Kidney capillary endothelial cell (primary cell): ENCODE measurements at regions not wholly inside any gene's neighbourhood (a gene's known extent, or its start where the extent isn't known, plus 50 kb on each side); places are given as distances from the start of the nearest gene placed in this dataset.

Source experiments
- DNase-seq: peaks from one replicate; pipeline ENCODE4 v3.0.0-alpha.2; 2018; ENCODE audit warnings: low spot score

DNA sequence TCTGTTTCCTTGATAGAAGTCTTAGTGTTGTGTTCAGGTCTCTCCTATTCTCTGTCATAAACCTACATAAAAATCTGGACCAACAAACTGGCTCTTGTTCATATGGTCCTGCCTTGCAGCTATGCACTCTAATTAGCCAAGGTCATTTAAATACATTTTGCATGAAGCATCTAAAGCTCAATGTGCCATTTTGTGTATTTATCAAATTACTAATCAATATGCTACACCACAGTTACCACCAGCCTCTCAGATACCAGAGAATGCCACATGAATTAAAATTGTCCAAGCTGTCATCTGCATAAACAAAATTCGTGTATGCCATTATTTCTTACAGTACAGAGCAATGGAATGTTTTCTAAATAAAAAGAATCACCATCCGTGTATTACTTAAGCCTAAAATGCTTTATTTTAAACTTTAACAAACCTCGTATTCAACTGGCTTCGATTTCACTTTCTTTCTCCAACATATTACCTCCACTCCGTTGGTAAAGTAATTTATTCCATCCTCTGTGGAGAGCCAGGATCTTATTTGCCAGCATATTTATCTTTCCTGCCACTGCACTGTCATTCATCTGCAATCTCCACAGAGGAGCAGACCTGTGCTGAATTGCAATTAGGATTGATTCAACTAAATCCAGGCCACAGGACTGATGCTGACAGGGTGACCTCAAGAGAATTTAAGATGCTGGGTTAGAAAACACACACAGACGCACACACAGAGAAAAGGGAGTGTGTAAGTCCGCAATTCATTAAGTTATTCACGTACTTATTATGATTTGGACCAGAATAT, 284.1 kb upstream of the FOXG1 start:
- no peak for DNase-seq

DNA sequence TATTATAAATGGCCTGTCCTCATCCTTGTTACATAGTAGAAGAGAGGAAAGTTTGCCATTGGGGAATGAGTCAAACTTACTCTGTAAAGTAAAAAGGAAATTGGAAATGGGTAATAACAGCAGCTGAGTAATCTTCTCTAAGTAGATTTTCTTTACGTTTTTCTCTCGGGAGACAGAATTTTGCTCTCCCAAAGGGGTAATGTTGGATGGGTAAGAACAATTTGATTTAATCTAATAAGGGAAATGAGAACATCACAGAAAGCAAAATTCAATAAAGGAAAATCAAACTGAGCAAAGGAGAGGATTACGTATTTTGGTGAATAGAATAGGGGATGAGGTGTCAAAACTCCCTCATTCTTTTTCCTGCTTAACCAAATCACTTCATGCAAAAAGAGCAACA, 283.1 kb upstream of the FOXG1 start:
- no peak for DNase-seq

DNA sequence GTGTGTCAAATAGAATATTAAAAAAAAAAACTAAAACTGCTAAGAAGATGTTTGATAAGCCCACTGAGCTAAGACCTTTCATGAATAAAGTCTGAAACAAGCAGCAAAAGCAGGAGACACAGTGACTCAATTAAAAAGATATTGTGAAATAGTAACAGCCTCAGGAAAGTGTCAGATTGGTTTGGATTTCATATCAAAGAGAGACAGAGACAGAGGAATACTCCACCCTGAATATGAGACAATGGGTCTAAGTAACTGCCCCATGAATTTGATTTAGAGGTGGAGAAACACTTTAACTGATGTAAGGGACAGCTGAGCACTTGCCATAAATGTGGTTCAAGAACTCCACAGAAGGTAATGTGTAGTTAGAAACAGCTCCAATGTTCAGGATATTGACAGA, 277.9 kb upstream of the FOXG1 start:
- DNase-seq: no peak

DNA sequence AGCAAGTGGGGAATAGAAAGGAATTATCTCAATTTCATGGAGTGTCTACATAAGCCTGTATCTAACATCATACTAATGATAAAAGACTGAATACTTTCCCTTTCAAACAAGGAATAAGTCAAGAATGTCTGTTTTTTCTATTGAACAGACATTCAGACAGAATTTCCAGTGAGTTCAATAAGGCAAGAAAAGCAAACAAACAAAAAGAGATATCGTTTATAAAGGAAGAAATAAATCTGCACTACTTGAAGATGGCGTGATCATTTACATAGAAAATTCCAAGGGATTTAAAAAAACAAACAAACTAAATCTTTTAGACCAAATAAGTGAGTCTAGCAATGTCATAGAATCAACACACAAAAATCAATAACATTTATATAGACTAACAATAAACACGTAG, 273.1 kb upstream of the FOXG1 start:
- no peak for DNase-seq

DNA sequence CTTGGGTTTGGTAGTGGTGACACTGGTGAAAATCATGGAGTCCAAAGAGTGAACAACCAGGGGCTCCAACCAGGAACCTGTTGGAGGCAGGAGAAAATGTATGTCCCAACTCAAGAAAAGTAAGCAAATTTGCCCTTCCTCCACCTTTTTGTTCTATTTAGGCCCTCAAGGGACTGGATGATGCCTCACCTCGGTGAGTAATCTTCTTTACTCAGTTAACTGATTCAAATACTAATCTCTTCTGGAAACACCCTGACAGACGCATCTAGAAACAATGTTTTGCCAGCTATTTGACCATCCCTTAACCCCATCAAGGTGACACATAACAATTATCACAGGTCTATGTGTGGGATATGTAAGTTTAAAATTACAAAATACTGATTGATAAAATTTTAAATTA, 272.4 kb upstream of the FOXG1 start:
- no peak for DNase-seq

DNA sequence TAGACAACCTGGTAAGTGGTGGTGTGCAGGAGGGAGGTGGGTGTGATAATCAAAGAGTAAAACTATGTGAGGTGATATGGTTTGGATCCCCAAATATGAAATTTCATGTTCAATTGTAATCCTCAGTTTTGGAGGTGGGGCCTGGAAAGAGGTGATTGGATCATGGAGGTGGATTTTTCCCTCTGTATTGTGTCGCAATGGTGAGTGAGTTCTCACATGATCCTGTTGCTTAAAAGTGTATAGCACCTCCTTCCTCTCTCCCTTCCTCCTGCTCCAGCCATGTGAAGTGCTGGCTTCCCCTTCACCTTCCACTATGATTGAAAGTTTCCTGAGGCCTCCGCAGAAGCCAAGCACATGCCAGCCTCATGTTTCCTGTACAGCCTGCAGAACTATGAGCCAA, 270.2 kb upstream of the FOXG1 start:
- DNase-seq: no peak

DNA sequence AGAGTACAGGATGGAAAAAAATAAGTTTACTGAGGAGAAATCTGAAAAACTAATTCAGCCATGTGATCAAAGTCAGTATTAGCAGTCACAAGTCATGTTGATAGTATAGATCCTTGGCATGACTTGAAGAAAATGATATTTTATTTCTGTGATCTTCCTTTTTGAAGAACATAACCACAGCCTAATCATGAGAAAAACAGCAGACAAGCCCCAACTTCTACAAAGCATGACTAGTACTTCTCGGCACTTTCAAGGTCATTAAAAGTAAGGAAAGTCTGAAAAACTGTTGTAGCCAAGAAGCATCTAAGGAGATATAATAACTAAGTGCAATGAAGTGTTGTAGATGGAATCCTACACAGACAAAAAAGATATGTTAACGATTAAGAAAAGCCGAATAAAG, 264.1 kb upstream of the FOXG1 start:
- DNase-seq: no peak

DNA sequence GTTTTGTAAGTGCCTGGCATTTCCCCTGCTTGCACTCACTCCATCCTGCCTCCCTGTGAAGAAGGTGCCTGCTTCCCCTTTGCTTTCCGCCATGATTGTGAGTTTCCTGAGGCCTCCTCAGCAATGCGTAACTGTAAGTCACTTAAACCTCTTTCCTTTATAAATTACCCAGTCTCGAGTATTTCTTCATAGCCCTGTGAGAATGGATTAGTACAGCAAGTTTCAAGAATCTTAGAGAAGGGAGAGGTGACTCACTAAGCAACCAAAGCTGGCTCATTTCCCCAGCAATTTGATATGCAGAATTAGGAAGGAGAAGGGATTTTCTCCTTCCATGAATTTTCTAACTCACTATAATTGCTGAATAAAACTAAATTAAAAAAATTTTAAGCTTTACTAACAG, 251.0 kb upstream of the FOXG1 start:
- no peak for DNase-seq

DNA sequence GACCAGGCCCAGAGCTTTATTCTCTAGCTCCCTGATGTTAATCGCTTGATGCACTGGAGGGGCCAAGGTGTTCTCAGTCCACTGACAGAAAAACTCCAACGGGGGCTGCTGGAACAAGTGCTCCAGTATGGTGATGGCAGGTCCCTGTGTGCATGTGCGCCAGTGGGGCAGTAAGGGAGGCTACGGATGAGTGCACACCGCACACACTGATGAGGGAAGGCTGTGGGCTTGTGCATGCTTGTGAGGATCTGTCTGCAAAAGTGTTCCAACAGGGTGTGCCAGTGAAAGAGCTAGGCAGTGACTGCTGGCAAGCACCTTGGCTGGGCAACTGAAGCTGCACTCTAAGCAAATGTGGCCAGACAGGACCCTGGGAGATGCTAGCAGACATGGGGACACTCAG, 229.7 kb upstream of the FOXG1 start:
- no peak for DNase-seq

DNA sequence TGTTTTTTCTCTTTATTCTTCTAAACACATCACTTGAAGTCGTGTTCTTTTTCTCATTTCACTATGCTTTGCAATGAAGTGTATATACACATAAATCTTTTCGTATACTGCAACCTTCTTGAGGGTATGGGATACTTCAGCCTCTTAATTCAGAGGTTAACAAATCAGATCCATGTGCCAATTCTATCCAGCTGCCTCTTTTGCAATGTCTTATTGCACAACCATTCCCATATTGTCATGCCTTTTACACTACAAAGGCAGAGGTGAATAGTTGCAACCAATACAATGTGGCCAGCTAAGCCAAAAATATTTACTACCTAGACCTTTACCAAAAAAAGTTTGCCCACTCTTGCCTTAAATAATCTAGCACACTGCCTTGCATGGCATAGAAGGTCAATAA, 224.5 kb upstream of the FOXG1 start:
- no peak for DNase-seq

DNA sequence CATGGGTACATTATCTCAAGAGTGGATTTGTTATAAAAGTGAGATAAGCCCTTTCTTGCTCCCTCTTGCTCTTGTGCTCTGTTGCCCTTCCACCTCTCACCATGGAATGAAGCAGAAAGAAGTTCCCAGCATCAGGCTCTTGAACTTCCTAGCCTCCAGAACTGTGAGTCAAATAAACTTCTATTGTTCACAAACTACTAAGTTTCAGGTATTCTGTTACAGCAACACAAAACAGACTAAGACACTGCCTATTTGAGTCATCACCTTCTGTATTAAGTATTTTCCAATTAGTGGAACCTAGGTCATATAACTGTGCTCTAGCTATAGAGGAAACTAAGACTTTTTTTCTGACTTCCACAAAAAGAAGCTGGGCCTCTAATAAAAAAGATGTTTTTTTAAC, 201.2 kb upstream of the FOXG1 start:
- no peak for DNase-seq

DNA sequence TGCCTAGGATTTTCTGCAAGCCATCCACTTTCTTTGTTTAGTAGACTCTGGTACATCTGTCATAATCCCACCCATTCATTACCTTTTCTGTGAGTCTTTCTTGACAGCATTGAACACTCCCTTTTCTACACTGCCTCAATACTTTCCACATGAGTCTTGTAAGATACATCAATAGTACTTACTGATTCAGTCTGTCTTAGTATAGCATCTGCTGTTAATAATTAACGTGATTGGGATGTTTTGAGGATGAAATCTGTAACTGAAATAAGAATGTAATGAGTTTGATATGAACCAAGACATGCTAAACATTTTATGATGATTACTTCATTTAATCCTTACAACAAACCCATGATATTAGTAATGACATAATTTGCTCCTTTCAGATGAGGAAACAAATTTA, 196.2 kb upstream of the FOXG1 start:
- DNase-seq: no peak

DNA sequence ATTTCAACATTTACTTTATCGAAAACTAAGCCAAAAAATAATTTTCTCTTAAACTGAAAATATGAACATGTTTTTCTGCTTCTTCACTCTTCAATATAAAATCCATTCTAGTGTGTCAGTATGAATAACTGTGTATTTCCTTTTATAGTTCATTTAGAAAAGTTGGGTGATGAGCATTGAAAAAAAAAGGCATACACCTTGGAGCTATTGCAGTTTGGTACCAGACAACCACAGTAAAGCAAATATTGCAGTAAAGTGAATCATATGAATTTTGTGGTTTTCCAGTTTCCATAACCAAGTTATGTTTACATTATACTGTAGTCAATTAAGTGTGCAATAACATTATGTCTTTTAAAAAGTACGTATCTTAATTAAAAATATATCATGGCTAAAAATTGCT, 195.0 kb upstream of the FOXG1 start:
- DNase-seq: no peak

DNA sequence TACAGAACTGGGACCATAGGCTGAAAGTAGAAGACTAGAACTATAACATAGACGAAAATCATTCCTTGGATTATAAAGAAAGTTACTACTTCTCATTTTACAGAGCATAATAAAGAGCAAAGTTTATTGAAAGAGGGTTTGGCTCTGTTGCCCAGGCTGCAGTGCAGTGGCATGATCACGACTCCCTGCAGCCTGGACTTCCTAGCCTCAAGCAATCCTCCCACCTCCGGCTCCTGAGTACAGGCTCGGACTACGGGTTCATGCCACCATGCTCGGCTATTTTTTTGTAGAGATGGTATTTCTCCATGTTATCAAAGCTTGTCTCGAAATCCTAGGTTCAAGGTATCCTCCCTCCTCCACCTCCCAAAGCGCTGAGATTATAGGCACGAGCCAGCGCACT, 190.1 kb upstream of the FOXG1 start:
- DNase-seq: no peak

DNA sequence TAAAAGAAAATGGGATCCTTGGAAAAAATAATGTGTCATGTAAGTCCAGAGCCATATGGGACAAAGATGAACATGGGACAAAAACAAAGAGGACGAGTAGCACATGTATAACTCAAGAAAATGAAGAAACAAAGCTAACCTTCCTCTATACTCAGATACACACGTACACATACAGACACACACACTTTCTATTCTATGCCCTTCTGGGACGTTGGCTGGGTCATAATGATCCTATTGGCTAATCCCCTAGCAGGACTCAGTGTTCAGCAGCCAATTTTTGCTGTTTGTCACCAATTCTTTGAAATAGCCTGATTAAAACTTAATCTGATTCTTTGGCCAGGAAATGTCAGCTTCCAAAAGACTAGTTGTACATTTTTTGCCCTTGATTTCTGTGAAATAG, 189.4 kb upstream of the FOXG1 start:
- DNase-seq: no peak

DNA sequence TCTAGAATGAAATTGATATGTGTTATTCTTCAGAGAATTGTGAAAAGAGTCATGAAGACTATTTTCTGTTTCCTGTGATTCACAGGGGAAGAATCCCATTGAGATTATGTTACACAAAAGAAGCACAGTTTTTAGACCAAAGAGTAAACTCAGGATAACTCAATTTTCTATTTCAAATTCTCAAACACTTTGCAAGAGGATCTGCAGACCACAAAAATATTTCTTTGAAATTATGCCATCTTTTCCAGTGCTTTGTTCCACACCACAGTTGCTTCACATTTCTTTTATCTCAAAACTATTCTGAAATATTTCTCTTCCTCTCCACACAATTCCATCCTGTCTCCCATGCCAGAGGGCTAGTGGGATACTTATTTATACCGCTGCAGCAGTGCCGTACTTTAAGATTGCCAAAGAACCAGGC, 188.9 kb upstream of the FOXG1 start:
- no peak for DNase-seq

DNA sequence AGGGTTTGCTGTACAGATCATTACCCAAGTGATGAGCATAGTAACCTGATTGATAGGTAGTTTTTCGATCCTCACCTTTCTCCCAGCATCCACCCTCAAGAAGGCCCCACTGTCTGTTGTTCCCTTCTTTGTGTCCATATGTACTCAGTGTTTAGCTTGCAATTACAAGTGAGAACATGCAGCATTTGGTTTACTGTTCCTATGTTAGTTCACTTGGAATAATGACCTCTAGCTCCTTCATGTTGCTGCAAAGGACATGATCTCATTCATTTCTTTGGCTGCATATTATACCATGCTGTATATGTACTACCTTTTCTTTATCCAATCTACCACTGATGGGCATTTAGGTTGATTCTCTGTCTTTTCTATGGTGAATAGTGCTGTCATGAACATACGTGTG, 181.6 kb upstream of the FOXG1 start:
- DNase-seq: no peak

DNA sequence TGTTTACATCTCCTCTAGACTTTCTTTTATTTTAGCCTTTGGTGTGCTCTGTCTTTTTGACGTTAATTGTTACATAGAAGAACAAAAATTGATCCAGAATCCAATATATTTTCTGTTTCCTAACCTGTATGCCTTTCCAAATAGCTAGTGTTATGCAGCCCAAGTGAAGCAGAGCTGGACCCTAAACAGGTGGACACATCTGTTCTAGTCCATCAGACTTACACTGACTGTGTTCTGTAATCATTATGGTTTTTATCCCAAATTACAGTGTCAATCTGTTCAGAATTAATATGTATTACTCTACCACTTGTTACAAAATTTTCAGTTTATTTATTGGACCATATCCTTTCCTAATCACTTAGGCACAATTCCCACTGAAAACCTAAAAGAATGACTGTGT, 176.8 kb upstream of the FOXG1 start:
- no peak for DNase-seq

DNA sequence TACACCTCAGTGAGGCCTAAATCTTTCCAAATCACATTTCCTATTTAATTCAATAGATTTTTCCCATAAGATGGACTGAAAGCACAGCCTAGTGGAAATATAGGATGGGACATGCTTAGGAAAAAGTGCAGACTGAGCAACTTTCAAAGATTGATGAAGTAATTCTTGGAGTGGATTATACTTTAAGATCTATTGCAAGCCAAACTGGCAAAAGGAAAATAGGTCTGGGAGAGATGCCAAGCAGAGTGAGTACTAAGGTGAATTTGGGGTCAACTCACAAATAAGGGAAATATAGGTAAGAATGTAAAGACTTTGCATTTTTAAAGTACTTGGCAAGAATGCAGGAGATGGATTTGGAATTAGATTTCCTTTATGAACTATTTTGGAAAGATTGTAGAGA, 170.2 kb upstream of the FOXG1 start:
- no peak for DNase-seq

DNA sequence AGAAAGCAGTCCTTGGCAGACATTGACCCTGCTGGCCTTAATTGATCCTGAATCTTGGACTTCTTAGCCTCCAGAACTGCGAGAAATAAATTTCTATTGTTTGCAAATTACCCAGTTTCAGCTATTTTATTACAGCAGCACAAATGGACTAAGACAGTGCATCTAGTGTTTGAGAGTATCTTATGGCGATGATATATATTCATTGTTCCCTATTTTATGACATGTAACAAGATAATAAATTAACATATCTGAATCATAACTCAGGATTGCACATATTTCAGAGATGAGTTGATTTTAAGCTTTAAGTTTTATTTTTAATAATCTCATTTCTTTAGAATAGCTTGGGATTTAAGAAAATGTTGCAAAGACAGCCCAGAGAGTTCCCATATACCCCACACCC, 167.4 kb upstream of the FOXG1 start:
- no peak for DNase-seq

DNA sequence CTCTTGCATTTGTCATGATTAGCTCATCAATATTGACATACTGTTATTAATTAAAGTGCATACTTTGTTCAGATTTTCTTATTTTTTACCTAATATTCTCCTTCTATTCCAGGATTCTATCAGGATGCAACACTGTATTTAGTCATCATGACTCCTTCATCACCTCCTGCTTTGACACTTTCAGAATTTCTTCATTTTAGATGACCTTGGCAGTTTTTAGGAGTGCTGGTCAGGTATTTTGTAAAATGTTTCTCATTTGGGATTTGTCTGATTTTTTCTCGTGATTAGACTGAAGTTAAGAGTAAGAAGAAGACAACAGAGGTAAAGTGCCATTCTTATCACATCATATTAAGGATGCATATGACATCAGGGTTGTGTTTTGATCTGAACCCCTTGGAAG, 167.0 kb upstream of the FOXG1 start:
- DNase-seq: no peak

DNA sequence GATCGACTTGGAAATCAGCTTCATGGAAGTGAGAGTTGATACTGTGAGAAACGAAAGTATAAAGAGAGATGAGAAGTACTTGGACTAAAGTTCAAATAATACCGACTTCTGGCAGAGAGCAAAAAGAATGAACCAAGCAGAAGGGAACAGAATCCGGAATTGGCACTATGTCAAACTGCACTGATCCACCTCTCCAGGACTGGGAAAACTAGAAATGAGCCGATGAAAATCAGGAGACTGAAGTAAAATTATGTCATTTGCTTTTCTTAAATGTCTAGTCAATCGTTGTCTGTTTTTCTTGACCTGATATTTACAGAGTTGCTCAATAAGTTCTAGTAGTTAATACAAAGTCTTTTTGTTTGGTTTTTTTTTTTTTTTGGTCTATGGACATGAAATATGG, 163.0 kb upstream of the FOXG1 start:
- no peak for DNase-seq

DNA sequence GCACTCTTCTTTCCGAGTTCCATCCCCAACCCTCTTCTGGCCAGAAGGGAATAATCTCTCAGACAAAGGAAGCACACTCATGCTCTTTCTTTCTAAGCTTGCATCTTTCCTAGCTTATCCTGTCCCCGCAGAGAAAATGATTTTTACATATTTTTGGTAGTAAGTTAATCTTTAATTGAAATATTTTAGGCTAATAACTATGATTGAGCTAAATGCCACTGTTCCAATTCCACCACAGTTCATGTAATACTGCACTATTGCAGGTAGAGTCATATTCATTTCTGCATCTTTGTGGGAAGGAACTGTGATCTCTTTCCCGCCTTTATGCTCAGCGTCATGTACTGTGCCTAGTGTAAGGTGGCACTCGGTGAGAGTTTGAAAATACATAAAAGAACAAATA, 158.9 kb upstream of the FOXG1 start:
- DNase-seq: no peak

DNA sequence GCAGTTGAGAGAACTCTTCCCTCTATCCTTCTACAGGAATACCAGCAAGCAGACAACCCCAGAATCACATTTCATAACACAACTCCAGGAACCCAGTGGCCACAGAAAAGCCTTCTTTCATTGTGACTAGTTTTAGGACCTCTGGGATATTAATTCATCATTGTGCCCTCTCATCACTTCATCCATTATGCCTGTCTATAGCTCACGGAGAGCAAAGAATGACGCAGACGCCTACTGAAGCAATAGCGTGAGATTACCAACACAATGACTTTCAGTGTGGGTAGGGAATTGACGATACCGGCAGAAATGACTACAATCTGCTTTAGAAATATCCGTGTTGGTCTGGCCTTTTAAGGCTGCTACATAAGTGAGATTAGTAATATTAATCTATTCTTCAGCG, 158.1 kb upstream of the FOXG1 start:
- no peak for DNase-seq
